Loucy (cell line): ENCODE measurements at regions not wholly inside any gene's neighbourhood (a gene's known extent, or its start where the extent isn't known, plus 50 kb on each side); places are given as distances from the start of the nearest gene placed in this dataset.

Experiments
- H2AFZ ChIP-seq: fragments of 200-600 bp; sonication (generic); 2 replicates; pipeline ENCODE4 v1.6.0; 2016; ENCODE audit warnings: antibody characterized with exemption, mild to moderate bottlenecking, low read length, moderate library complexity
- H3F3A ChIP-seq: fragments of 200-600 bp; 2 replicates; pipeline ENCODE4 v1.6.0; 2016; ENCODE audit warnings: antibody characterized with exemption, low read depth, mild to moderate bottlenecking
- H3K27me3 ChIP-seq: fragments of 200-600 bp; sonication (generic); 2 replicates; pipeline ENCODE4 v1.6.1; 2014; ENCODE audit warnings: low read length, mild to moderate bottlenecking; ENCODE audit not compliant: insufficient read depth, poor library complexity, severe bottlenecking
- H3K36me3 ChIP-seq: fragments of 200-600 bp; sonication (generic); 2 replicates; pipeline ENCODE4 v1.6.1; 2016; ENCODE audit warnings: low read length; ENCODE audit not compliant: insufficient read depth
- H3K4me1 ChIP-seq: fragments of 200-600 bp; sonication (generic); 2 replicates; pipeline ENCODE4 v1.5.1; 2014; ENCODE audit warnings: low read length, mild to moderate bottlenecking; ENCODE audit not compliant: insufficient read depth, poor library complexity, severe bottlenecking
- H3K4me2 ChIP-seq: fragments of 200-600 bp; sonication (generic); 2 replicates; pipeline ENCODE4 v1.6.0; 2014; ENCODE audit warnings: antibody characterized with exemption, low read length, low read depth, mild to moderate bottlenecking; ENCODE audit not compliant: poor library complexity, severe bottlenecking
- H3K4me3 ChIP-seq: fragments of 200-600 bp; sonication (generic); 2 replicates; pipeline ENCODE4 v1.5.1; 2014; ENCODE audit warnings: low read length, mild to moderate bottlenecking, mixed read lengths; ENCODE audit not compliant: poor library complexity, severe bottlenecking
- H3K79me2 ChIP-seq: fragments of 200-600 bp; sonication (generic); 2 replicates; pipeline ENCODE4 v1.6.1; 2014; ENCODE audit warnings: low read length; ENCODE audit not compliant: insufficient read depth
- H3K9ac ChIP-seq: fragments of 200-600 bp; sonication (generic); 2 replicates; pipeline ENCODE4 v1.6.0; 2014; ENCODE audit warnings: mild to moderate bottlenecking, low read depth, low read length, moderate library complexity; ENCODE audit not compliant: poor library complexity, severe bottlenecking
- H3K9me2 ChIP-seq: fragments of 200-600 bp; sonication (generic); replicated peaks from 2 replicates; pipeline ENCODE4 v1.6.1; 2016; ENCODE audit warnings: low read depth, low read length, mixed read lengths
- H3K9me3 ChIP-seq: fragments of 200-600 bp; sonication (generic); 2 replicates; pipeline ENCODE4 v1.6.1; 2014; ENCODE audit warnings: mild to moderate bottlenecking, antibody characterized with exemption, low read length, low read depth; ENCODE audit not compliant: insufficient read depth
- H4K20me1 ChIP-seq: fragments of 200-600 bp; sonication (generic); 2 replicates; pipeline ENCODE4 v1.6.0; 2014; ENCODE audit warnings: antibody characterized with exemption, low read length, mild to moderate bottlenecking; ENCODE audit not compliant: insufficient read depth, poor library complexity, severe bottlenecking
- EZH2phosphoT487 ChIP-seq: fragments of 200-600 bp; IDR thresholded peaks from 2 replicates; pipeline ENCODE4 v1.6.1; 2018; ENCODE audit warnings: antibody characterized with exemption, mild to moderate bottlenecking, moderate library complexity, borderline replicate concordance
- TF ChIP-seq, protein P1 (sequence below): fragments of 200-600 bp; sonication (generic); conservative IDR thresholded peaks from 2 replicates; pipeline ENCODE4 v1.5.1; 2014; ENCODE audit warnings: mild to moderate bottlenecking, antibody characterized with exemption, low read length

DNA sequence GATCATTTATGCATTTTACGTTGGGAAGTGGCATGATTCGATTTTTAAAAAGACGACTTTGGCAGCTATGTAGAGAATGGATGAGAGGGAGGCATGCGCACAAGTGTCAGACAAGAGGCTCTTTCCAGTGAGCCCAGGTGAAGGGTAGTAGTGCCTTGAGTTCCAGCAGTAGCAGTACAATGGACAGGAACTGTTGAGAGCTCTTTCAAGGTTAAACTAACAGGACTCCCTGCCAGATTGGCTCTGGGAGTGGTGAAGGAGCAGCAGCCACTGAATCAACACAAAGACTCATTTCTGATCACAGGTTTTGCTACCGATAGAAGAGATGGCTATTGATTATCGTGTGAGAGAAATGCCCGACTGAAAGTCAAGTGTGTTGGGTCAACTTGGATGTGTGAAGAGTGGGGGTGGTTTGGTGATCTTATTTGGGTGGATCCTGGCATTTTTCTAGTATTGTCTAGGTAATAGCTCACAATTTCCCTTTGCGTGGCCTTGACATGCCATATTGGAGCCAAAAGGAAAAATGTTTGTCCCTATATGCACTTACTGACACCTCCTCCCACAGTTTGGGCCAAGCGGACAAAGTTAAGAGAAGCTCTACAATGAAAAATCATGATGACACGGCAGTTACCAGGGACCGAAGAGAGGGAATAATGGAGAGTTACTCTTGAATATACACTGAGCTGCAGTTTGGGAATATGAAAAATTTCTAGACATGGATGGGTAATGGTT lies 81.6 kb upstream of the MDFIC2 start:
- Histone ChIP-seq H3K79me2 (no peaks in the 10 kb centered on the region), H3K27me3 (no peaks in the 10 kb centered on the region), H3K4me2 (no peak overlapping the region), H2AFZ (no peak overlapping the region), H3K9me2 (no peaks in the 10 kb centered on the region), H3K4me1 (no peaks in the 10 kb centered on the region), H3K9ac (no peak overlapping the region), H3K4me3 (no peak overlapping the region), H3K9me3 (no peaks in the 10 kb centered on the region), H4K20me1 (no peaks in the 10 kb centered on the region), H3K36me3 (no peaks in the 10 kb centered on the region), H3F3A (no peaks in the 10 kb centered on the region)
- TF ChIP-seq, protein P1, sequence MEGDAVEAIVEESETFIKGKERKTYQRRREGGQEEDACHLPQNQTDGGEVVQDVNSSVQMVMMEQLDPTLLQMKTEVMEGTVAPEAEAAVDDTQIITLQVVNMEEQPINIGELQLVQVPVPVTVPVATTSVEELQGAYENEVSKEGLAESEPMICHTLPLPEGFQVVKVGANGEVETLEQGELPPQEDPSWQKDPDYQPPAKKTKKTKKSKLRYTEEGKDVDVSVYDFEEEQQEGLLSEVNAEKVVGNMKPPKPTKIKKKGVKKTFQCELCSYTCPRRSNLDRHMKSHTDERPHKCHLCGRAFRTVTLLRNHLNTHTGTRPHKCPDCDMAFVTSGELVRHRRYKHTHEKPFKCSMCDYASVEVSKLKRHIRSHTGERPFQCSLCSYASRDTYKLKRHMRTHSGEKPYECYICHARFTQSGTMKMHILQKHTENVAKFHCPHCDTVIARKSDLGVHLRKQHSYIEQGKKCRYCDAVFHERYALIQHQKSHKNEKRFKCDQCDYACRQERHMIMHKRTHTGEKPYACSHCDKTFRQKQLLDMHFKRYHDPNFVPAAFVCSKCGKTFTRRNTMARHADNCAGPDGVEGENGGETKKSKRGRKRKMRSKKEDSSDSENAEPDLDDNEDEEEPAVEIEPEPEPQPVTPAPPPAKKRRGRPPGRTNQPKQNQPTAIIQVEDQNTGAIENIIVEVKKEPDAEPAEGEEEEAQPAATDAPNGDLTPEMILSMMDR, result no peak
- no peak for TF ChIP-seq EZH2phosphoT487

DNA sequence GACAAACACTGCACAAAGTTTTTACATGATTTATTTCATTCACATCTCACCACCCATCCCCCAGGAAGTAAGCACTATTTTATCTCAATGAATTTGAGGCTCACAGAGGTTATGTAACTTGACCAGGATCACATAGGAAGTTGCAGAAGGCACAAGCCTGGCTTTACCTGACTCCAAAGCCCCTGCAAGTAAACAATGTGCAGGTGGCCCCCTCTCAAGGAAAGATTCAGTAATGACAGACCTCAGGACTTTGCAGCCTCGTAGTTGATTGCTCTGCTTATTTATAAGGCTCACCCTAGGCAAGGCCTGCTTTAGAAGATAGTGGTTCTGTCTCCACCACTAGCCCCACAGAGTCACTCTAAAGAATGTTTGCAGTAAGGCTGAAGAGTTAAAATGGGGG lies 79.8 kb upstream of the MDFIC2 start:
- no peak for TF ChIP-seq EZH2phosphoT487
- TF ChIP-seq, protein P1, result no peak
- Histone ChIP-seq H3F3A (no peaks in the 10 kb centered on the region), H3K9me3 (no peaks in the 10 kb centered on the region), H3K9ac (no peak overlapping the region), H3K9me2 (no peaks in the 10 kb centered on the region), H3K4me1 (no peaks in the 10 kb centered on the region), H3K4me2 (no peak overlapping the region), H3K36me3 (no peaks in the 10 kb centered on the region), H3K27me3 (no peaks in the 10 kb centered on the region), H4K20me1 (no peaks in the 10 kb centered on the region), H2AFZ (no peak overlapping the region), H3K4me3 (no peak overlapping the region), H3K79me2 (no peaks in the 10 kb centered on the region)

DNA sequence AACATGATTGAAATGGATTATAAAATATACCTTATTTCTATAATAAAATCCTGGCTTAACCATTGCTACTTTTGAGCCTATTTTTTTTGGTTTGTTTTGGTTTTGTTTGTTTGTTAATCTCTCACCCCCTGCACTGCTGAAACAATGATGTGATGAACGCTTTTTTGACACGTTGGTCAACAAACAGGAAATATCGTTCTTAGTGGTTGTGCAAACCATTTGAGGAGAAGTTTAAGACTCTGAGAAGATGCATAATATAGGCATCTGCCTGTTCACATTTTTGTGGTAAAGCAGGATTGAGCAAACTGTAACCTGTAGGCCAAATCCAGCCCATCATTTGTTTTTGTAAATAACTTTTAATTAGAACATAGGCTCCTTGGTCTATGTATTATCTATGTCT lies 75.5 kb upstream of the MDFIC2 start:
- TF ChIP-seq, protein P1, result no peak
- TF ChIP-seq EZH2phosphoT487, result no peak
- H3K36me3 ChIP-seq, result no peaks in the 10 kb centered on the region
- H3K4me3 ChIP-seq, result no peak overlapping the region
- H3K9ac ChIP-seq, result no peak overlapping the region
- no peaks in the 10 kb centered on the region for H3K79me2 ChIP-seq
- H3K4me2 ChIP-seq, result no peak overlapping the region
- no peaks in the 10 kb centered on the region for H3K9me3 ChIP-seq
- H3K27me3 ChIP-seq, result no peaks in the 10 kb centered on the region
- H4K20me1 ChIP-seq, result no peaks in the 10 kb centered on the region
- H2AFZ ChIP-seq, result no peak overlapping the region
- H3K4me1 ChIP-seq, result no peaks in the 10 kb centered on the region
- H3K9me2 ChIP-seq, result no peaks in the 10 kb centered on the region
- H3F3A ChIP-seq, result no peaks in the 10 kb centered on the region
